ENCODE measurements at regions not wholly inside any gene's neighbourhood (a gene's known extent, or its start where the extent isn't known, plus 50 kb on each side); places are given as distances from the start of the nearest gene placed in this dataset.

DNA sequence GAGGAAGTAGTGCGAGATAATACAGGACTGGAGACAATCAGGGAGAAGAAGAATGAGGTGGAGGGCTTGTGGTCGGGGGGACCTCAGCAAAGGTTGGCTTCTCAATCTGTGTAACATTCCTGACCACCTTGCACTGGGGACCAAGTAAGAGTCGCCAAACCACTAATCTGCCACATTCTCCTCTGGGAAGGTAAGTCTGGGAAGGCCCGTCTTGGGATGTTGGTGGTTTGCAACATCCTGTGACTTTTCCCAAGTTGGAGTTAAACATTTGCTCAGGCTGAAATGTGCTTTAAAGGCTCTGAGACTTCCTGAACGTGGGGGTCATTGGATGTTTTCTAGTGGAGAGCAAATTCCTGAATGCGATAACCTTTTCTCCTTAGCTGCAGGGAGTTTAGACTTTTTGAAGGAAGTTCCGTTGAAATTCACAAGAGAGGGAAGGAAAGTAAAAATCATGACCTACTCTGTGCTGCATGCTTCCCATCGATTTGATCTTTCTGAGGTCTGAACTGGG lies 325.9 kb downstream of the RPS6KC1 start:
- no peak for FAIRE-seq

DNA sequence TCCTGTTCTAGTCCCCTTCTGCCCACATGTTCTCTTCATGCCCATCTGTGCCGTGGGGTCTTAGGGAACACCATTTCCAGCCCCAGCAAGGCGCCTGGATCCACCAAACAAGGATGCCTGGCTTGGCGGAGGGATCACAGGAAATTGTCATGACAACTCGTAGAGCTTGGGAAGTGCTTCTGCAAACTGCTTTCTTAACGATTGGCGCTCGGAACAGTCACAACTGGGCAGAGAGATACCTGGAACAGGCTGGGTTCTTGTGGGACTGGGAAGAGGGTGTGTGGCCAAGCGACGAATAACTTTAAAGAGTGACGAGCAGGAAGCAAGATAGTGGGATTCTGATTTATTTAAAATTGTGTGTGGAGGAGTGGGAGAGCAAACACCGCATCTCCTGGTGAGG lies 329.8 kb downstream of the RPS6KC1 start:
- no peak for TF ChIP-seq POLR2AphosphoS5 (IDR thresholded peaks at IDR 0.05; ENCODE audit: low read depth, low read length)
- DNase-seq (ENCODE audit: insufficient read length) = no peak
- no peak for FAIRE-seq

More for the DNA sequence above, 325.9 kb downstream of the RPS6KC1 start:
- DNase-seq (ENCODE audit: insufficient read length) = no peak
- TF ChIP-seq POLR2AphosphoS5 (IDR thresholded peaks at IDR 0.05; ENCODE audit: low read depth, low read length) (no peak), TAF1 (IDR thresholded peaks at IDR 0.05; ENCODE audit: borderline replicate concordance, low read depth, low read length) (no peak), POLR2A (IDR thresholded peaks at IDR 0.05; ENCODE audit: low read depth, low read length) (no peak)

DNA sequence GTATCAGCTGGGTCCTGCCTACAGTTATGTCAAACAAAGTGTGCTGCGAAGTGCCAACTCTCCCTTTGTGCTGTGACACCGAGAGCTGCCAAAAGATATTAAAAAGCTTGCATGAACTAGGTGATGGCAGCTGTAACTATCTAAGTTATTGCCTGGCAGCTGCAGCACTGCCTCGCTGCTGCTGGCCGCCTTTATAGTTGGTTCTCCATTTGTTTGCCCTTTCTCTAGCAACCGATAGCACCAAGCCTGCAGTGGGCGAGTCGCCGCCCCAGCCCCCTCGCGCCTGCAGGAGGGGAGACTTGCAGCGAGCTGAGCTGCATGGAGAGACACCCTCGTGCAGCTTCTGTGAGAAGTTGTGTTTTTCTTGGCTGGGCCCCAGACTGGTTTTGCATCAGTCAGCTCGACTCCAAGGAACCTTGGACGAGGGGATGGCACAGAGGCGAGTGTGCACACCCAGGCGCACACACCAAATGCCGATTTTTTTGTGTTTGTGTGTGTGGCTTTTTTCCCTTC lies 330.6 kb downstream of the RPS6KC1 start:
- FAIRE-seq (no peak), DNase-seq (ENCODE audit: insufficient read length) (no peak)
- TF ChIP-seq POLR2AphosphoS5 (IDR thresholded peaks at IDR 0.05; ENCODE audit: low read depth, low read length) (no peak), POLR2A (IDR thresholded peaks at IDR 0.05; ENCODE audit: low read depth, low read length) (no peak), TAF1 (IDR thresholded peaks at IDR 0.05; ENCODE audit: borderline replicate concordance, low read depth, low read length) (no peak)

DNA sequence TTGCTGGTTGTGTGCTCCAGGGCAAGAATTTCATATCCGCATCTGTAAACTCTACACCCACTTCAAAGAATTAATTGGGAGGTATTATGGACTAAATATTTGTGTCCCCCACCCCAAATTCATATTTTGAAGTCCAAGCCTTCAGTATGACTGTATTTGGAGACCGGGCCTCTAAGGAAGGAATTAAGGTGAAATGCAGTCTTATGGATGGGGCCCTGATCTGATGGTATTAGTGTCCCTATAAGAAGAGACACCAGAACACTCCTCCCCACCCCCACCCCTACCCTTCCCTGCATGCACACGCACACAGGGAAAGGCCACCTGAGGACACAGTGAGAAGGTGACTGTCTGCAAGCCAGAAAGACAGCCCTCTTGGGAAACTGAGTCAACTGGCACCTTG lies 332.4 kb downstream of the RPS6KC1 start:
- no peak for TF ChIP-seq POLR2A (IDR thresholded peaks at IDR 0.05; ENCODE audit: low read depth, low read length)
- TF ChIP-seq TAF1 (IDR thresholded peaks at IDR 0.05; ENCODE audit: borderline replicate concordance, low read depth, low read length) = no peak
- no peak for TF ChIP-seq POLR2AphosphoS5 (IDR thresholded peaks at IDR 0.05; ENCODE audit: low read depth, low read length)
- FAIRE-seq = no peak
- DNase-seq (ENCODE audit: insufficient read length) = no peak

DNA sequence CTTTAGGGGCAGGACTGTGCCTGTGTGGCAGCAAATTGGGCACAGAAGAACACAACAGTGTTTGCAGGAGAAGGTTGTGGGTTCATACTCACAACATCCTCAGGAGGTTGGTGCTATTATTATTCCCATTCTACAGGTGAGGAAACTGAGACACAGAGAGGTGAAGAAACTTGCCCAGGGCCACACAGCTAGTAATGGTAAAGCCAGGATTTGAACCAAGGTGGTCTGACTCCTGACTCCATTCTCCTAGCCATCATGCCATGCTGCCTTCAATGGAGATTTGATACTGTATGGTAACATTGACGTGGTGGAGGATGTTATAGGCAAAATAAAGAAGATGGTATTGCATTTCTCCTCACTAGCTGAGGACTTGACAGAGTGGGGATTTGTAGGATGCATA lies 334.2 kb downstream of the RPS6KC1 start:
- TF ChIP-seq POLR2AphosphoS5 (IDR thresholded peaks at IDR 0.05; ENCODE audit: low read depth, low read length) = no peak
- no peak for TF ChIP-seq POLR2A (IDR thresholded peaks at IDR 0.05; ENCODE audit: low read depth, low read length)
- no peak for TF ChIP-seq TAF1 (IDR thresholded peaks at IDR 0.05; ENCODE audit: borderline replicate concordance, low read depth, low read length)
- FAIRE-seq (no peak), DNase-seq (ENCODE audit: insufficient read length) (no peak)

DNA sequence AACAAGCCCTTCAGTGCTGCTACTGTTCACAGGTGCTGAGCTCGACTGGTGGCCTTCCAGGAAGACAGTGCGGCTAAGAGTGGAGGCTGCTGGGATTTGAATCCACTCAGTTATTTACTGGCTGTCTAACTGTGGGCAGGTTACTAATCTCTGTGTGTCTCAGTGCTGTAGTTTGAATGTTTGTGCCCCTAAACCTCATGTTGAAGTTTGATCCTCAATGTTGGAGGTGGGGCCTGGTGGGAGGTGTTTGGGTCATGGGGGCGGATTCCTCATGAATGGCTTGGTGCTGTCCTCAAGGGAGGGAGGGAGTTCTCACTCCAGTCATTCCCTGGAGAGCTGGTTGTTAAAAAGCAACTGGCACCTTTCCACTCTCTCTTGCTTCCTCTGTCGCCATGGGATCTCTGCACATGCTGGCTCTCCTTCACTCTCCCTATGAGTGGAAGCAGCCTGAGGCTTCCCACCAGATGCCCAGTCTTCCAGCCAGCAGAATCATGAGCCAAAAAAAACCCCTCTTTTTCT lies 334.8 kb downstream of the RPS6KC1 start:
- FAIRE-seq (no peak), DNase-seq (ENCODE audit: insufficient read length) (no peak)
- no peak for TF ChIP-seq TAF1 (IDR thresholded peaks at IDR 0.05; ENCODE audit: borderline replicate concordance, low read depth, low read length)
- TF ChIP-seq POLR2AphosphoS5 (IDR thresholded peaks at IDR 0.05; ENCODE audit: low read depth, low read length) = no peak
- TF ChIP-seq POLR2A (IDR thresholded peaks at IDR 0.05; ENCODE audit: low read depth, low read length) = no peak

DNA sequence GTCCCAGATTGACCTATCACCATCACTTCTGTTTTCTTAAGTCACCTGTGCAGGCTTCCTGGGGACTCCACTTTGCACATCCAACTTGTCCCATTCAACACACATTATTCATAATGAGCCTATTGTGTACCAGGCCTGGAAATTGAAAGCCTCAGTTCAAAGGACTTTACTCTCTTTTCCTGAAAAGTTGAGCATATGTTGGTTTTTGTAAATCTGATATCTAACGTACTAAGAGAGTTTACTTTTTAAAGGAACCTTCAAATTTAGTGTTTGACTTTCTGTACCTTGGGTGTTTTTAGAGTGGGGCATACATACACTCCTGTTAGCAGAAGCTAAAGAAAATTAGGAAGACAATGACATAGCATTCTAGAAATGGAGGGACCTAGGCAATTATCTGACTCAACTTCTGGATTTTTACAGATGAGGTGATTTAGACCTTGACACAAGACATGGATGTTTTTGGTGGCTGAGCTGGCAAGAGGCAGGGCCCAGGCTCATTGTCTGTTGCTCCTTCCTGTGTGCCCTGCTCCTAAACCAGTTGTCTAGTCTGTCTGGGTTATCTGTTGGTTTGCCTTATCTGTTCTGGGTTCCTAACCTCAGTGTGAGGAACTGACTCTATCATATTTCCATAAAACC lies 336.5 kb downstream of the RPS6KC1 start:
- FAIRE-seq = no peak
- TF ChIP-seq POLR2A (IDR thresholded peaks at IDR 0.05; ENCODE audit: low read depth, low read length) = no peak
- DNase-seq (ENCODE audit: insufficient read length) = no peak

DNA sequence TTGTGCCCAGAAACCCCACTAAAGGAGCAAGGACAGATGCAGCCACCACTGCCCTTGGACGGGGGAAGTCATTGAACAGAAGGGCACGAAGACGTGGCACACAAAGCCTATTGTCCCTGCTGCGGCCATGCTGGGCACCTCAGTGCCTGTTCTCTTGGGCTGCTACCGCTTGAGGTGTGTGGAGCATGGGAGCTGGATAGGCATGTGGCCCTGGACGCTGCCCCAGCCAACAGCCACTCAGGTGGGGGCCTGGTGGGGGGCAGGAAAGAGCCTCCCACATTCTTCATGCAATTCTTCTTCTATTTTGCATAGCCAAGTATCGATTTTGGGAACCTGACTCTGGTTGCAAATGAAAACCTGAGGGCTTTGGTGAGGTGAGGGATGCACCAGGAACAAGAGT lies 337.2 kb downstream of the RPS6KC1 start:
- DNase-seq (ENCODE audit: insufficient read length) = no peak
- TF ChIP-seq POLR2AphosphoS5 (IDR thresholded peaks at IDR 0.05; ENCODE audit: low read depth, low read length) (no peak), TAF1 (IDR thresholded peaks at IDR 0.05; ENCODE audit: borderline replicate concordance, low read depth, low read length) (no peak), POLR2A (IDR thresholded peaks at IDR 0.05; ENCODE audit: low read depth, low read length) (no peak)
- FAIRE-seq = no peak

DNA sequence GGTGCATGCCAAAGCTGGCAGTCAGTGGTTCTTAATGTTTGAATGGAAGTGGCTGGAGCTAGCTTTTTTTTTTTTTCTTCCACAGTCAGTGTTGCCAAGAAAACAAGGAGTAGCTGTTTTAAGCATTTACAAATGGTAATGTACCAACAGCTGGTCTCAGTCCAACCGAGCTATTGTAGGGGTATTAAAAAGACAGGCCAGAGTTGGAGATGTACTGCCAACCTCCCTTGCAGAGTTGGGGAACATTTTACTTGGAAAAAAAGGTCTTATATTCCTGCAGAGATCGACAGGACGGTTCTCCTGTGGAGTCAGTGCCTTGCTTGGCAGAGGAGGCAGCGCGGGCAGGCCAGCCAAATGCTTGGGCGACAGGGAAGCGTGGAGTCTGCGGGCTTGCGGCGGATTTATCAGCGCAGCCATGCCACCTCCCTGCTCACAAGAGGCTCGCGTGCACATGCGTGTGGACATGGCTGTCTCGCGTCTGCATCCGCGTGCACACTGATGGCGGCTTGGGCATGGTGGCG lies 338.1 kb downstream of the RPS6KC1 start:
- DNase-seq (ENCODE audit: insufficient read length) = no peak
- no peak for FAIRE-seq
- no peak for TF ChIP-seq POLR2AphosphoS5 (IDR thresholded peaks at IDR 0.05; ENCODE audit: low read depth, low read length)
- no peak for TF ChIP-seq POLR2A (IDR thresholded peaks at IDR 0.05; ENCODE audit: low read depth, low read length)
- TF ChIP-seq TAF1 (IDR thresholded peaks at IDR 0.05; ENCODE audit: borderline replicate concordance, low read depth, low read length) = no peak

DNA sequence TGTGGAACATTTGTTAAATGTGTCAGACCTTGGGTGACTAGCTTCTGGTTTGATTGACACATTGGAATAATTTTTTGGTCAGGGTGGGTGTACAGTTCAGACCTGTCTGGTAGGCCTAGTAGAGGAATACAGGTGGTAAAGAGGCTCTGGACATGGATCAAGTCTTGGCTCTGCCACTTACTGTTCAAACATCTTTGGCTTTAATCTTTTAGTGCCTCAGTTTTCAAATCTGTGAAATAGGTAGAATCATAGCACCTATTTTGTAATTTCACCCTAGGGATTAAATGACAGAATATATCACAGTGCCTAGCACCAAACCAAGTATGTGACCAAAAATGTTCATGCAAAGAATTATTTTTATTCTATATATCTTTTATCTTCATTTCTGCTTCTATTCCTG lies 340.4 kb downstream of the RPS6KC1 start:
- FAIRE-seq (no peak), DNase-seq (ENCODE audit: insufficient read length) (no peak)
- no peak for TF ChIP-seq POLR2AphosphoS5 (IDR thresholded peaks at IDR 0.05; ENCODE audit: low read depth, low read length)
- TF ChIP-seq TAF1 (IDR thresholded peaks at IDR 0.05; ENCODE audit: borderline replicate concordance, low read depth, low read length) = no peak
- TF ChIP-seq POLR2A (IDR thresholded peaks at IDR 0.05; ENCODE audit: low read depth, low read length) = no peak

DNA sequence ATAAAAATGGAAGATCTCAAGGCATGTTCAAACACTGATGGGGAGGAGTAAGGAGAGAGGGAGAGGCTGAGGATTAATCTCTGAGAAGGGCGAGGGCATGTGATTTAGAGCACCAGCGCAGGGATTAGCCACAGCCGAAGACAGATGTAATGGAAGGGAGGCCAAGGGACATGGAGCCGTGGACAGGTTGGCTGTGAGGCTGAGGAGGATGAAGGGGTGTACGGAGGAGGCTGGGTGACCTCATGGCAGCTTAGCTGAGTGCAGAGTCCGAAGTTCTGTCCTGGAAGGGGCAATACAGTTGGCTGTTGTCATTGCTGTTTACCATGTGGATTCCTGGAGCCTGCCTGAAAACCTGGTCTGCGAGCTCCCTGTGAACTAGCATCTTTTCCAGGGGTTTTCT lies 342.8 kb downstream of the RPS6KC1 start:
- DNase-seq (ENCODE audit: insufficient read length) = no peak
- TF ChIP-seq POLR2A (IDR thresholded peaks at IDR 0.05; ENCODE audit: low read depth, low read length) (no peak), POLR2AphosphoS5 (IDR thresholded peaks at IDR 0.05; ENCODE audit: low read depth, low read length) (no peak), TAF1 (IDR thresholded peaks at IDR 0.05; ENCODE audit: borderline replicate concordance, low read depth, low read length) (no peak)
- FAIRE-seq = no peak

DNA sequence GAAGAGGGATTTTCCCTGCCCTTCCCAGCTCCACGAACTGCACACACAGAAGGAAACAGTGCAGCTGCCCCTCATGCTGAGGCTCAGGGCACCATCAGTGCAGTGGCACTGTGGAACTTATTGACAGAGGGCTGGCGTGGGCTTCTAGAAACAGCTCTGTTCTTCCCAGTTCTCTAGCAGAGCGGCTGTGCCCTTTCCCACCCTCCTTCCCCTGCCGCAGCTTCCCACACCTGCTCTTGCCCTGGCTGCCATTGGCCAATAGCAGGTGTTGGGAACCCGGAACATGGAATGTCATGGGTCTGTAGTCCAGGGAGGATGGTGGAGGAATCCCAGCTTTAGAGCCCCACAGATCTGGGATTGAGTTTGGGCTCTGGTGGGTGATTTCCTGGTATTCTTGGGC lies 343.8 kb downstream of the RPS6KC1 start:
- no peak for DNase-seq (ENCODE audit: insufficient read length)
- FAIRE-seq = no peak
- TF ChIP-seq POLR2AphosphoS5 (IDR thresholded peaks at IDR 0.05; ENCODE audit: low read depth, low read length) = no peak
- TF ChIP-seq TAF1 (IDR thresholded peaks at IDR 0.05; ENCODE audit: borderline replicate concordance, low read depth, low read length) = no peak
- TF ChIP-seq POLR2A (IDR thresholded peaks at IDR 0.05; ENCODE audit: low read depth, low read length) = no peak

Data from GM12892 (cell line).